ENCODE measurements at regions not wholly inside any gene's neighbourhood (a gene's known extent, or its start where the extent isn't known, plus 50 kb on each side); places are given as distances from the start of the nearest gene placed in this dataset.
"Not testable (repeated sequence)": the region's sequence is repeated elsewhere in the genome, so short reads cannot be mapped to it uniquely, and the experiment has no call there.

GRCh38 chr3:36633897-36634296 is 130.5 kb downstream of the DCLK3 start:
- not testable (repeated sequence) for TF ChIP-seq CTCF, POLR2A (IDR thresholded peaks at IDR 0.05)

Measured in body of pancreas (tissue), 4 donors.